H9 (cell line): ENCODE measurements at regions not wholly inside any gene's neighbourhood (a gene's known extent, or its start where the extent isn't known, plus 50 kb on each side); places are given as distances from the start of the nearest gene placed in this dataset.

Experiments
- DNase-seq: peaks from one replicate; pipeline ENCODE4 v3.0.0-alpha.2; 2017
- H2AFZ ChIP-seq: one replicate; pipeline ENCODE4 v1.6.1; 2013; ENCODE audit warnings: mild to moderate bottlenecking, low read length, control low read depth, moderate library complexity
- H2AK5ac ChIP-seq: 2 replicates; pipeline ENCODE4 v1.6.1; 2013; ENCODE audit warnings: low read length, control low read depth, mixed read lengths; ENCODE audit not compliant: insufficient read length
- H2BK120ac ChIP-seq: one replicate; pipeline ENCODE4 v1.6.1; 2013; ENCODE audit warnings: low read depth, mild to moderate bottlenecking, low read length, control low read depth, inconsistent platforms; ENCODE audit not compliant: poor library complexity, severe bottlenecking
- H2BK12ac ChIP-seq: 2 replicates; pipeline ENCODE4 v1.6.1; 2013; ENCODE audit warnings: low read length, control low read depth, mixed read lengths, low read depth; ENCODE audit not compliant: insufficient read length
- H2BK15ac ChIP-seq: 2 replicates; pipeline ENCODE4 v1.6.1; 2013; ENCODE audit warnings: low read depth, low read length, control low read depth
- H2BK20ac ChIP-seq: one replicate; pipeline ENCODE4 v1.6.1; 2013; ENCODE audit warnings: low read depth, mild to moderate bottlenecking, low read length, control low read depth, inconsistent platforms; ENCODE audit not compliant: poor library complexity, severe bottlenecking
- H2BK5ac ChIP-seq: 2 replicates; pipeline ENCODE4 v1.6.1; 2013; ENCODE audit warnings: low read length, control low read depth, mixed read lengths; ENCODE audit not compliant: insufficient read length
- H3K14ac ChIP-seq: 2 replicates; pipeline ENCODE4 v1.6.1; 2013; ENCODE audit warnings: low read length, control low read depth; ENCODE audit not compliant: insufficient read depth
- H3K18ac ChIP-seq: 2 replicates; pipeline ENCODE4 v1.6.1; 2013; ENCODE audit warnings: low read depth, mild to moderate bottlenecking, mixed read lengths, low read length, control low read depth; ENCODE audit not compliant: insufficient read length
- H3K23ac ChIP-seq: 2 replicates; pipeline ENCODE4 v1.6.1; 2013; ENCODE audit warnings: low read length, control low read depth, mixed read lengths, low read depth; ENCODE audit not compliant: insufficient read length
- H3K23me2 ChIP-seq: 2 replicates; pipeline ENCODE4 v1.6.1; 2013; ENCODE audit warnings: low read depth, mild to moderate bottlenecking, mixed read lengths, low read length, control low read depth; ENCODE audit not compliant: insufficient read length, poor library complexity, severe bottlenecking
- H3K27ac ChIP-seq: 2 replicates; pipeline ENCODE4 v1.5.1; 2013; ENCODE audit warnings: low read length, control low read depth, mixed read lengths, low read depth; ENCODE audit not compliant: insufficient read length
- H3K27me3 ChIP-seq: 2 replicates; pipeline ENCODE4 v1.6.1; 2013; ENCODE audit warnings: low read length, control low read depth, inconsistent platforms; ENCODE audit not compliant: insufficient read depth
- H3K4ac ChIP-seq: 2 replicates; pipeline ENCODE4 v1.6.1; 2013; ENCODE audit warnings: low read depth, mild to moderate bottlenecking, control low read depth, inconsistent platforms, low read length, moderate library complexity
- H3K4me1 ChIP-seq: 2 replicates; pipeline ENCODE4 v1.6.1; 2013; ENCODE audit warnings: low read length, control low read depth, inconsistent platforms; ENCODE audit not compliant: insufficient read depth
- H3K4me2 ChIP-seq: 2 replicates; pipeline ENCODE4 v1.6.1; 2013; ENCODE audit warnings: low read length, control low read depth, mixed read lengths; ENCODE audit not compliant: insufficient read length, insufficient read depth
- H3K56ac ChIP-seq: 2 replicates; pipeline ENCODE4 v1.6.1; 2013; ENCODE audit warnings: low read depth, mild to moderate bottlenecking, mixed read lengths, low read length, control low read depth; ENCODE audit not compliant: insufficient read length
- H3K79me1 ChIP-seq: 2 replicates; pipeline ENCODE4 v1.6.1; 2013; ENCODE audit warnings: low read depth, mild to moderate bottlenecking, moderate library complexity, low read length, control low read depth, inconsistent platforms; ENCODE audit not compliant: insufficient read depth, poor library complexity, severe bottlenecking
- H3K79me2 ChIP-seq: 2 replicates; pipeline ENCODE4 v1.6.1; 2013; ENCODE audit warnings: low read length, control low read depth, inconsistent platforms; ENCODE audit not compliant: insufficient read depth
- H3K9ac ChIP-seq: 2 replicates; pipeline ENCODE4 v1.6.1; 2013; ENCODE audit warnings: low read length, control low read depth, mixed read lengths; ENCODE audit not compliant: insufficient read length; ENCODE audit errors: extremely low read depth
- H3K9me3 ChIP-seq: one replicate; pipeline ENCODE4 v1.6.1; 2013; ENCODE audit warnings: low read depth, low read length, inconsistent platforms; ENCODE audit not compliant: control insufficient read depth
- H3T11ph ChIP-seq: one replicate; pipeline ENCODE4 v1.6.1; 2013; ENCODE audit warnings: mild to moderate bottlenecking, low read length, control low read depth, inconsistent platforms
- H4K20me1 ChIP-seq: one replicate; pipeline ENCODE4 v1.6.1; 2013; ENCODE audit not compliant: control insufficient read depth, insufficient read length, insufficient read depth
- H4K5ac ChIP-seq: 2 replicates; pipeline ENCODE4 v1.6.1; 2013; ENCODE audit warnings: low read depth, mild to moderate bottlenecking, mixed read lengths, low read length, control low read depth; ENCODE audit not compliant: insufficient read length
- H4K8ac ChIP-seq: replicated peaks from 2 replicates; pipeline ENCODE4 v1.6.1; 2013; ENCODE audit warnings: low read length, control low read depth, mixed read lengths, low read depth; ENCODE audit not compliant: insufficient read length
- H4K91ac ChIP-seq: 2 replicates; pipeline ENCODE4 v1.6.1; 2013; ENCODE audit warnings: low read depth, mild to moderate bottlenecking, moderate library complexity, mixed read lengths, low read length, control low read depth; ENCODE audit not compliant: insufficient read length
- H3K27ac Mint-ChIP-seq, 3 experiments: 2 replicates in 2 of 3; 3 replicates in 1 of 3; pipeline ENCODE4 v1.8.0; 2020 to 2021; ENCODE audit warnings: mixed read lengths in 3 of 3, mild to moderate bottlenecking in 1 of 3, moderate library complexity in 1 of 3
- H3K27me3 Mint-ChIP-seq: 2 replicates; pipeline ENCODE4 v1.8.0; 2021; ENCODE audit warnings: low read depth, mild to moderate bottlenecking, moderate library complexity, mixed read lengths
- H3K36me3 Mint-ChIP-seq, 3 experiments: 2 replicates in 2 of 3; 3 replicates in 1 of 3; pipeline ENCODE4 v1.8.0; 2020 to 2021; ENCODE audit warnings: low read depth in 3 of 3, mixed read lengths in 3 of 3; ENCODE audit not compliant: insufficient read depth in 1 of 3
- H3K4me1 Mint-ChIP-seq, 2 experiments: 2 replicates each; pipeline ENCODE4 v1.8.0; 2020; ENCODE audit warnings: mixed read lengths in 2 of 2
- H3K4me3 Mint-ChIP-seq, 2 experiments: 2 replicates in 1 of 2; 3 replicates in 1 of 2; pipeline ENCODE4 v1.8.0; 2020 to 2021; ENCODE audit warnings: mild to moderate bottlenecking in 2 of 2, mixed read lengths in 2 of 2, moderate library complexity in 1 of 2
- H3K9me3 Mint-ChIP-seq, 2 experiments: 2 replicates in 1 of 2; 3 replicates in 1 of 2; pipeline ENCODE4 v1.8.0; 2020; ENCODE audit warnings: mild to moderate bottlenecking in 2 of 2, mixed read lengths in 2 of 2, moderate library complexity in 1 of 2
- CTCF ChIP-seq: fragments of 200-600 bp; sonication (generic); conservative IDR thresholded peaks from 3 replicates; pipeline ENCODE4 v1.8.0; 2021; ENCODE audit warnings: antibody characterized with exemption, mild to moderate bottlenecking
- WGBS: extraction: QIAGEN DNeasy Blood & Tissue Kit; methylation state at CpG from one replicate; pipeline ENCODE4 v1.1.7; 2013; ENCODE audit warnings: missing lambda C conversion rate, low lambda C conversion rate, mixed read lengths; ENCODE audit not compliant: insufficient read length; ENCODE audit errors: extremely low coverage; 5-methylcytosine and 5-hydroxymethylcytosine counted together

DNA sequence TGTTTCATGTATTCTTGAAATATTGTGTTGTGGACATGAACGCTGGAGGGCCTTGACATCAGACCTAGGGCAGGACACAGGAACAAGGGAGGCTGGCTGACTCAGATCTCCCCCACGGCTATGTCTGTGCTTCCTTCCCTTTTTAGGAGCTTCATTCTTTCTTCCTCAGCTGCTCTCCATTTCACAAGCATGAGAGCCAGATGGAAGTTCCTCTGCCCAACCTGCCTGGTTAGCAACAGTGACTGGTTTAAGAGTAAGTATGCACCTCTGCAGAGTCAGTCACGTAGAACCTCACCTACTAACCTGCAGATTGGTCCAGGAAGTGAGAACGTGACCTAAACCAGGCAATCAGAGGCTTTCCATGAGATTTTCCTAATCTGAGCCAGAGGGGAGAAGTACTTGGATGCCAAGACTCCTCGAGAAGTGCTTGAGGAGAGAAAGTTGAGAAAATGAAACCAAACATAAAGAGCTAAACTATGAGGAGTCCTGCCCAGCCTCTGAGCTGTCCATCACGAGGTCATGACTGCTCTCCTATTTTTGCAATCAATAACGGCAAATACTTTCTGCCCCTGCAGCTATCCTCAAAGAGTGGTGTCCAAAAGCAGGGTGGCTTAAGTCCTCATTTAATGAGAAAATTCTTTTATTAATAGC, 465.2 kb upstream of the CITED2 start:
- Histone ChIP-seq H4K20me1 (no peaks in the 10 kb centered on the region), H3K27me3 (no peaks in the 10 kb centered on the region), H4K5ac (no peak overlapping the region), H4K91ac (no peak overlapping the region), H3K79me1 (no peaks in the 10 kb centered on the region), H3K79me2 (no peaks in the 10 kb centered on the region), H3K18ac (no peak overlapping the region), H3K14ac (no peak overlapping the region), H3K56ac (no peak overlapping the region), H3K4ac (no peak overlapping the region), H3K4me2 (no peak overlapping the region), H2BK20ac (no peak overlapping the region), H3K23me2 (no peaks in the 10 kb centered on the region), H4K8ac (no peak overlapping the region), H2BK12ac (no peak overlapping the region), H2BK120ac (no peak overlapping the region), H3K9me3 (no peaks in the 10 kb centered on the region), H3K9ac (no peak overlapping the region), H3T11ph (no peak overlapping the region), H3K23ac (no peak overlapping the region), H2BK15ac (no peak overlapping the region), H3K27ac (no peak overlapping the region), H2AFZ (no peak overlapping the region), H2AK5ac (no peak overlapping the region), H2BK5ac (no peak overlapping the region), H3K4me1 (no peaks in the 10 kb centered on the region)
- H3K4me1 Mint-ChIP-seq: no peaks in the 10 kb centered on the region
- H3K9me3 Mint-ChIP-seq: peaks cover 2 to 5% of the 10 kb centered on the region in 2 experiments; a peak in 4 of 5 replicates
- no peak overlapping the region for H3K27ac Mint-ChIP-seq
- no peak overlapping the region for H3K4me3 Mint-ChIP-seq
- peaks cover 0 to 4% (median 2%) of the 10 kb centered on the region in 3 experiments; a peak in 1 of 7 replicates for H3K36me3 Mint-ChIP-seq
- H3K27me3 Mint-ChIP-seq: no peaks in the 10 kb centered on the region
- DNase-seq: no peak
- no peak for TF ChIP-seq CTCF
- no CpG with 5 or more reads among the region's 7 CpGs for WGBS
